AG10803 (cell line): ENCODE measurements at regions not wholly inside any gene's neighbourhood (a gene's known extent, or its start where the extent isn't known, plus 50 kb on each side); places are given as distances from the start of the nearest gene placed in this dataset.

Source experiments
- DNase-seq: peaks from one replicate; pipeline ENCODE4 v3.0.0; 2010; ENCODE audit warnings: low read depth
- H3K4me3 ChIP-seq: 2 replicates; pipeline ENCODE4 v1.5.1; 2011; ENCODE audit warnings: mild to moderate bottlenecking, low read length, control low read depth
- CTCF ChIP-seq: conservative IDR thresholded peaks from 2 replicates; pipeline ENCODE4 v1.5.1; 2011; ENCODE audit warnings: mild to moderate bottlenecking, low read length, control low read depth, inconsistent platforms

GRCh38 chr18:38688416-38688815, 1122.8 kb upstream of the CELF4 start:
- TF ChIP-seq CTCF, result no peak
- DNase-seq, result no peak
- H3K4me3 ChIP-seq, result no peak overlapping the region

GRCh38 chr18:38670486-38670885, 1104.9 kb upstream of the CELF4 start:
- no peak for DNase-seq
- no peak for TF ChIP-seq CTCF

GRCh38 chr18:38664929-38665328, 1099.3 kb upstream of the CELF4 start:
- H3K4me3 ChIP-seq, result no peak overlapping the region
- DNase-seq, result no peak
- no peak for TF ChIP-seq CTCF

More at GRCh38 chr18:38670486-38670885, 1104.9 kb upstream of the CELF4 start:
- H3K4me3 ChIP-seq, result no peak overlapping the region

- H3K4me3 ChIP-seq, result no peak overlapping the region
- DNase-seq, result no peak
- no peak for TF ChIP-seq CTCF
Observed at GRCh38 chr18:38663682-38664081, 1098.1 kb upstream of the CELF4 start.

GRCh38 chr18:38663270-38663669, 1097.7 kb upstream of the CELF4 start:
- TF ChIP-seq CTCF, result no peak
- no peak for DNase-seq
- no peak overlapping the region for H3K4me3 ChIP-seq

GRCh38 chr18:38654946-38655345, 1089.3 kb upstream of the CELF4 start:
- H3K4me3 ChIP-seq, result no peak overlapping the region
- DNase-seq, result no peak
- TF ChIP-seq CTCF, result no peak

- no peak for TF ChIP-seq CTCF
- H3K4me3 ChIP-seq, result no peak overlapping the region
- DNase-seq, result no peak
Observed at GRCh38 chr18:38651736-38652135, 1086.1 kb upstream of the CELF4 start.
